ENCODE measurements at regions not wholly inside any gene's neighbourhood (a gene's known extent, or its start where the extent isn't known, plus 50 kb on each side); places are given as distances from the start of the nearest gene placed in this dataset.

DNA sequence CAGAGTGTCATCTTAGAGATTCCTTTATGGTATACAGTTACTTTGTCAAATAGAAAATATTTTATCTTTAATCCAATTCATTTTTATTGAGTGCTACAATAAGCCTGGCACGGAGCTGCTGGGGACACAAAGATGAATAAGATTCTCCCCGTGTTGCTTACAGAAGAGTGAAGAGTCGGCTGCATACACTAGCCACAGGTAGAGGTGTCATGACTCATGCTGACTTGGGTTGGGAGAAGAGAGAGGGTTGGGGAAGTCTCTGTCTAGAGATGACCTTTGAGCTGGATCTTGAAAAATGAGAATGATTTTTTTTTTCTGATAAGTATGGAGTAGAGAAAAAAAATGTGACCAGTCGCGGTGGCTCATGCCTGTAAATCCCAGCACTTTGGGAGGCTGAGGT lies 289.9 kb upstream of the CELF2 start:
- TF ChIP-seq EZH2 (IDR thresholded peaks at IDR 0.05; ENCODE audit: low read length): no peak
- TF ChIP-seq, protein P1, sequence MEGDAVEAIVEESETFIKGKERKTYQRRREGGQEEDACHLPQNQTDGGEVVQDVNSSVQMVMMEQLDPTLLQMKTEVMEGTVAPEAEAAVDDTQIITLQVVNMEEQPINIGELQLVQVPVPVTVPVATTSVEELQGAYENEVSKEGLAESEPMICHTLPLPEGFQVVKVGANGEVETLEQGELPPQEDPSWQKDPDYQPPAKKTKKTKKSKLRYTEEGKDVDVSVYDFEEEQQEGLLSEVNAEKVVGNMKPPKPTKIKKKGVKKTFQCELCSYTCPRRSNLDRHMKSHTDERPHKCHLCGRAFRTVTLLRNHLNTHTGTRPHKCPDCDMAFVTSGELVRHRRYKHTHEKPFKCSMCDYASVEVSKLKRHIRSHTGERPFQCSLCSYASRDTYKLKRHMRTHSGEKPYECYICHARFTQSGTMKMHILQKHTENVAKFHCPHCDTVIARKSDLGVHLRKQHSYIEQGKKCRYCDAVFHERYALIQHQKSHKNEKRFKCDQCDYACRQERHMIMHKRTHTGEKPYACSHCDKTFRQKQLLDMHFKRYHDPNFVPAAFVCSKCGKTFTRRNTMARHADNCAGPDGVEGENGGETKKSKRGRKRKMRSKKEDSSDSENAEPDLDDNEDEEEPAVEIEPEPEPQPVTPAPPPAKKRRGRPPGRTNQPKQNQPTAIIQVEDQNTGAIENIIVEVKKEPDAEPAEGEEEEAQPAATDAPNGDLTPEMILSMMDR (optimal IDR thresholded peaks at IDR 0.05 in 1 of 3, IDR thresholded peaks at IDR 0.05 in 1 of 3, conservative IDR thresholded peaks at IDR 0.05 in 1 of 3; ENCODE audit: extremely low read depth in 1 of 3, insufficient read depth in 2 of 3, low read length in 3 of 3): no peak
